GM20000 (cell line): ENCODE measurements at regions not wholly inside any gene's neighbourhood (a gene's known extent, or its start where the extent isn't known, plus 50 kb on each side); places are given as distances from the start of the nearest gene placed in this dataset.

Experiments used
- DNase-seq: peaks from one replicate; pipeline ENCODE4 v3.0.0; 2012; ENCODE audit warnings: low spot score
- TF ChIP-seq, protein P1 (sequence below): IDR thresholded peaks from 2 replicates; pipeline ENCODE4 v1.5.1; 2012; ENCODE audit warnings: mild to moderate bottlenecking, control low read depth; ENCODE audit errors: extremely low read depth, missing control alignments

DNA sequence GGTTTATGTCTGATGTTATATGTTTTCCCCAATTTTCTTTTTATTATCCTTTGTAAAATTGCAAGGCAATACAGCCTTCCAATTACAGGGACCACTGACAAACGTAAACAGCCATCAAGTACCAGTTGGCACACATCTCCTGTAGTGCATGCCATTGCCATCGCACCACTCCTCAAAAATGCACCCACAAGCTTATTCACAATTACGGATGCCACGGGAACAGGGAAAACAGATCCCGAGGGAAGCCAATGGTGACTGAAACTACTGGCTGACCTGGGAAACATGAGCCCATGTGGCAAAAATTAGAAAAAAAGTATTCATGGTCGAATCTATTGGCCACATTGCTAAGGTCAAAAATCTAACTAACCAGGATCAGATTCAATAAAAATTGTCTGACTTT, 395.2 kb downstream of the PAX1 start:
- TF ChIP-seq, protein P1, sequence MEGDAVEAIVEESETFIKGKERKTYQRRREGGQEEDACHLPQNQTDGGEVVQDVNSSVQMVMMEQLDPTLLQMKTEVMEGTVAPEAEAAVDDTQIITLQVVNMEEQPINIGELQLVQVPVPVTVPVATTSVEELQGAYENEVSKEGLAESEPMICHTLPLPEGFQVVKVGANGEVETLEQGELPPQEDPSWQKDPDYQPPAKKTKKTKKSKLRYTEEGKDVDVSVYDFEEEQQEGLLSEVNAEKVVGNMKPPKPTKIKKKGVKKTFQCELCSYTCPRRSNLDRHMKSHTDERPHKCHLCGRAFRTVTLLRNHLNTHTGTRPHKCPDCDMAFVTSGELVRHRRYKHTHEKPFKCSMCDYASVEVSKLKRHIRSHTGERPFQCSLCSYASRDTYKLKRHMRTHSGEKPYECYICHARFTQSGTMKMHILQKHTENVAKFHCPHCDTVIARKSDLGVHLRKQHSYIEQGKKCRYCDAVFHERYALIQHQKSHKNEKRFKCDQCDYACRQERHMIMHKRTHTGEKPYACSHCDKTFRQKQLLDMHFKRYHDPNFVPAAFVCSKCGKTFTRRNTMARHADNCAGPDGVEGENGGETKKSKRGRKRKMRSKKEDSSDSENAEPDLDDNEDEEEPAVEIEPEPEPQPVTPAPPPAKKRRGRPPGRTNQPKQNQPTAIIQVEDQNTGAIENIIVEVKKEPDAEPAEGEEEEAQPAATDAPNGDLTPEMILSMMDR = no peak
- no peak for DNase-seq

DNA sequence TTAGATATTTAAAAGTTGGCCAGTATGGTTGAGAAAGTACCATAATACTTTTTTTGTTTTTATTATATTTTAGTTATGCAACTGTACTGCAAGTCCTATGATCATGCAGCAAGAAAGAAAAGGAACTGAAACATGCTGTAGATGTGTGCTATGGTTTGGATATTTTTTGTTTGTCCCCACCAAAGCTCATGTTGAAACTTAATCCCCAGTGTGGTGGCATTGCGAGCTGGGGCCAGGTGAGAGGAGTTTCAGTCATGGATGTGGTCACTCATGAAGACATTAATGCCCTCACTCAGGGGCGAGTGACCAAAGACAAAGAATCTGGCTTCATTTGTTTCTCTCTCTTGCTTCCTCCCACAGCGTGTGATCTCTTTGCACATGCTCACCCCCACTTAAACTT, 393.9 kb downstream of the PAX1 start:
- TF ChIP-seq, protein P1 = no peak
- DNase-seq = no peak

DNA sequence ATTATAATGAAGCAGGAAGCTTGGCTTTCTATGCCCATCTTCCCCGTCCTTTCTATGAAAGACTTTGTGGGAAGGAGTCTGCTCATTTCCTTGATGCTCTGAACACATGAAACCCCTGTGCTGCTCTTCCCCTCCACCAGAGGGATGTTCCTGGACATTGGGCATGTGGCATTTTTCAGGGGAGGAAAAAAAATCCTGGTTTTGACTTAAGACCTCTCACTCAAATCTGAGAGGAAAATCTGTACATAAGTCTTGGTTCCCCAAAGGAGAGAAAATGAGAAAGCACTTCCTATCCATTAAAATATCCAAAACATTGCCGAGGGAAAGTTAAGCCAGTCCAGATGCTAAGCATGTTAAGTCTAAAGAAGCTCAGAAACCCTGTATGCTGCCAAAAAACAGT, 393.0 kb downstream of the PAX1 start:
- DNase-seq = no peak
- TF ChIP-seq, protein P1 = no peak

DNA sequence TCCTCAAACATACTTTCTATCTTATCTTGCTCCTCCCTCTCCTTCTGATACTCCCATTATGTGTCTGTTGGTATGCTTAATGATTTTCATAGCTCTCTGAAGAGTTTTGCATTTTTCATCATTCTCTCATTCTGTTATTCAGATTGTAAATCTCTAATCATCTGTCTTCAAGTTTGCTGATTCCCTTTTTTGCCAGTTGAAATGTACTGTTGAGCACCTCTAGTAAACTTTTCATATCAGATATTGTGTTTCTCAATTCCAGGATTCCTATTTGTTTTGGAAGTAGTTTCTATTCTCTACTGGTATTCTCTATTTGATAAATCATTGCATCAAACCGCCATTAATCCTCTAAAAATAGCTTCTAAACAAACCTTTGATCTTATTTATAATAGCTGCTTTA, 387.7 kb downstream of the PAX1 start:
- TF ChIP-seq, protein P1 = no peak
- no peak for DNase-seq

DNA sequence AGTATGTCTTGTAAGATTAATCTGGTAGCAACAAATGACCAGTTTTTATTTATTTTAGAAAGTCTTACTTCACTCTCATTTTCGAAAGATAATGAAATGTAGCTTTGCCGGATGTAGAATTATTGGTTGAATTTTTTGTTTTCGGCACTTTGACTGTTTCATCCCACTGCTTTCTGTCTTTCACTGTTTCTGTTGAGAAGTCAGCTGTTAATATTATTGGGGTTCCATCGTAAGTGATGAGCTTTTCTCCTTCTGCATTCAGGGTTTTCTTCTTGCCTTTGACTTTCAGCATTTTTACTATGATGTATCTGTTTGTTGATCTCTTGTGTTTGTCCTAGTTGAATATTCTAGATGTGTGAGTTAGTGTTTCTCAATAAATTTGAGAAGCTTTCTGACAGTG, 383.4 kb downstream of the PAX1 start:
- DNase-seq = no peak
- TF ChIP-seq, protein P1 = no peak

- DNase-seq = no peak
Measured at GRCh38 chr20:22080985-22081384, 375.5 kb downstream of the PAX1 start.

GRCh38 chr20:22074635-22075034, 369.2 kb downstream of the PAX1 start:
- DNase-seq = no peak
- TF ChIP-seq, protein P1 = no peak

More at GRCh38 chr20:22080985-22081384, 375.5 kb downstream of the PAX1 start:
- TF ChIP-seq, protein P1 = no peak
